ENCODE measurements at regions not wholly inside any gene's neighbourhood (a gene's known extent, or its start where the extent isn't known, plus 50 kb on each side); places are given as distances from the start of the nearest gene placed in this dataset.
"Not testable (repeated sequence)": the region's sequence is repeated elsewhere in the genome, so short reads cannot be mapped to it uniquely, and the experiment has no call there.

GRCh38 chr12:97960741-97961608 lies 498.4 kb downstream of the RMST start:
- no peak for TF ChIP-seq Cebpa-rat (IDR thresholded peaks at IDR 0.05)
- no peaks in the 10 kb centered on the region for H4K20me1 ChIP-seq

GRCh38 chr12:97967831-97968230 lies 505.2 kb downstream of the RMST start:
- Histone ChIP-seq H3K27ac (no peak overlapping the region), H3K27me3 (no peaks in the 10 kb centered on the region), H3K36me3 (no peaks in the 10 kb centered on the region), H3K4me2 (no peak overlapping the region), H3K4me3 (no peak overlapping the region), H3K9me3 (no peaks in the 10 kb centered on the region), H3K4me1 (no peaks in the 10 kb centered on the region), H4K20me1 (no peaks in the 10 kb centered on the region), H3K9ac (no peak overlapping the region)
- no peak for TF ChIP-seq Cebpa-rat (IDR thresholded peaks at IDR 0.05)

More at GRCh38 chr12:97960741-97961608, 498.4 kb downstream of the RMST start:
- Histone ChIP-seq H3K4me1 (no peaks in the 10 kb centered on the region), H3K27ac (no peak overlapping the region), H3K36me3 (no peaks in the 10 kb centered on the region), H3K9ac (no peak overlapping the region), H3K27me3 (no peaks in the 10 kb centered on the region), H3K9me3 (peaks cover 12% of the 10 kb centered on the region), H3K4me3 (no peak overlapping the region), H3K4me2 (no peak overlapping the region)

- Histone ChIP-seq H3K36me3 (no peaks in the 10 kb centered on the region), H3K4me1 (no peaks in the 10 kb centered on the region)
- no peak for TF ChIP-seq Cebpa-rat (IDR thresholded peaks at IDR 0.05)
These were observed 506.1 kb downstream of the RMST start for GRCh38 chr12:97968641-97969197.

GRCh38 chr12:97977870-97978405 lies 515.3 kb downstream of the RMST start:
- Histone ChIP-seq H3K9ac (no peak overlapping the region), H3K27ac (no peak overlapping the region), H4K20me1 (no peaks in the 10 kb centered on the region), H3K4me2 (no peak overlapping the region), H3K4me1 (peaks cover 12% of the 10 kb centered on the region), H3K27me3 (no peaks in the 10 kb centered on the region), H3K4me3 (no peak overlapping the region), H3K36me3 (no peaks in the 10 kb centered on the region), H3K9me3 (peaks cover 20% of the 10 kb centered on the region; the same call in 1 of the 2 replicates)
- TF ChIP-seq Cebpa-rat (IDR thresholded peaks at IDR 0.05) = no peak

More at GRCh38 chr12:97968641-97969197, 506.1 kb downstream of the RMST start:
- no peaks in the 10 kb centered on the region for H4K20me1 ChIP-seq
- H3K4me3 ChIP-seq = no peak overlapping the region
- no peak overlapping the region for H3K27ac ChIP-seq
- H3K9ac ChIP-seq = no peak overlapping the region
- no peaks in the 10 kb centered on the region for H3K27me3 ChIP-seq
- H3K9me3 ChIP-seq = no peaks in the 10 kb centered on the region
- no peak overlapping the region for H3K4me2 ChIP-seq

- no peak overlapping the region for H3K4me2 ChIP-seq
- peaks cover 20% of the 10 kb centered on the region; the same call in 1 of the 2 replicates for H3K9me3 ChIP-seq
- H3K27me3 ChIP-seq = no peaks in the 10 kb centered on the region
- TF ChIP-seq Cebpa-rat (IDR thresholded peaks at IDR 0.05) = no peak
- no peak overlapping the region for H3K4me3 ChIP-seq
- no peak overlapping the region for H3K9ac ChIP-seq
- H3K36me3 ChIP-seq = no peaks in the 10 kb centered on the region
- no peaks in the 10 kb centered on the region for H4K20me1 ChIP-seq
- H3K4me1 ChIP-seq = peaks cover 12% of the 10 kb centered on the region
- no peak overlapping the region for H3K27ac ChIP-seq
These were observed 520.1 kb downstream of the RMST start for GRCh38 chr12:97982684-97983083.

DNA sequence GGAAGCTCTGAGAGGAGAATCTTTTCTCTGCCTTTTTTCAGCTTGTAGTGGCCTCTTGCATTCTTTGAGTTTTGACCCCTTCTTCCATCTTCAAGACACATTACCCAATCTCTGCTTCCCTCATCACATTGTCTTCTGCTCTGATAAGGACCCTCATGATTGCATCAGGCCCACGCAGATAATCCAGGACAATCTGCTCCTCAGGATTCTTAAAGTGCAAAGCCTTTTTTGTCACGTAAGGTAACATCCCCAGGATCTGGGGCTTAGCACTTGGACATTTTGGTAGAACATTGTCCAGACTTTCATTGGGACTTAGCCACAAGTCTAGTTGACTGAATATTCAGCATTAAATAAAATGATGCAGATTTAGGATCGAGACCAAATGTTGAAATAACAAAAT lies 521.2 kb downstream of the RMST start:
- Histone ChIP-seq H3K4me3 (no peak overlapping the region), H3K9ac (no peak overlapping the region), H3K36me3 (no peaks in the 10 kb centered on the region), H3K27me3 (no peaks in the 10 kb centered on the region), H3K9me3 (peaks cover 20% of the 10 kb centered on the region; the same call in 1 of the 2 replicates), H3K4me1 (peaks cover 10% of the 10 kb centered on the region), H3K4me2 (no peak overlapping the region), H3K27ac (no peak overlapping the region), H4K20me1 (no peaks in the 10 kb centered on the region)
- no peak for TF ChIP-seq Cebpa-rat (IDR thresholded peaks at IDR 0.05)

GRCh38 chr12:97984436-97984835 lies 521.8 kb downstream of the RMST start:
- H4K20me1 ChIP-seq = no peaks in the 10 kb centered on the region
- no peaks in the 10 kb centered on the region for H3K36me3 ChIP-seq
- peaks cover 4% of the 10 kb centered on the region for H3K4me1 ChIP-seq
- H3K4me2 ChIP-seq = no peak overlapping the region
- H3K27ac ChIP-seq = no peak overlapping the region
- H3K4me3 ChIP-seq = no peak overlapping the region
- H3K27me3 ChIP-seq = no peaks in the 10 kb centered on the region
- TF ChIP-seq Cebpa-rat (IDR thresholded peaks at IDR 0.05) = no peak
- no peak overlapping the region for H3K9ac ChIP-seq
- H3K9me3 ChIP-seq = peaks cover 18% of the 10 kb centered on the region; the same call in 1 of the 2 replicates

DNA sequence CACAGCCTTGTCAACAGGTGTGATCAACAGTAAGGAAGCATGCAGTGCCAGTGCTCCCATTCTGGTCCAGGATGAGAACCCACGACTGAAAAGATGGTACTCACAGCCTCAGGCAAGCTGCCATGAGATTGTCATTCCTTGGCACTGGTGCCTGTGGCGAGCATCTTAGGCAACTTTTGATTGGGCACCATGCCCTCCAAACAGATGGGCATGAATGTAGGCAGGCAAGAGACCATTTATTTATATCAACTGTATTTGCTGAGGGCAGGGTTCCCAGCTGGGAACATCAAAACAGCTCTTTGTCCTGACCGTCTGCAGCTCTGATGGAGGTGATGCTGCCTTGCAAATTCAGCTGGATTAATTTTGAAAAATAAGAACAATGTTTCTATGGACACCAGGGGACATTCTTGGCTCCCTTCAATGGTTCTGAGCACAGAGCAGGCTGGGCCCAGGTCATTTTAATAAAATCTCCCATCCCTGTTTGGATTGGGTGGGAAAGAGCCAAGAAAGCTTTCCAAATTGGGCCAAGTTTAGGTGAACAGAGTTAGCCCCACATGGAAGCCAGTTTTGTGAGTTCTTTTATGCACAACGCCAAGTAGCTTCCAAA lies 522.5 kb downstream of the RMST start:
- no peaks in the 10 kb centered on the region for H3K27me3 ChIP-seq
- H3K36me3 ChIP-seq = no peaks in the 10 kb centered on the region
- no peaks in the 10 kb centered on the region for H3K4me1 ChIP-seq
- H3K9ac ChIP-seq = no peak overlapping the region
- H3K27ac ChIP-seq = no peak overlapping the region
- no peaks in the 10 kb centered on the region for H4K20me1 ChIP-seq
- H3K4me2 ChIP-seq = no peak overlapping the region
- H3K4me3 ChIP-seq = no peak overlapping the region
- TF ChIP-seq Cebpa-rat (IDR thresholded peaks at IDR 0.05) = no peak
- peaks cover 15% of the 10 kb centered on the region; the same call in 1 of the 2 replicates for H3K9me3 ChIP-seq

GRCh38 chr12:97985834-97986233 lies 523.2 kb downstream of the RMST start:
- no peak overlapping the region for H3K4me2 ChIP-seq
- no peaks in the 10 kb centered on the region for H3K27me3 ChIP-seq
- H3K4me1 ChIP-seq = no peaks in the 10 kb centered on the region
- H3K27ac ChIP-seq = no peak overlapping the region
- no peaks in the 10 kb centered on the region for H4K20me1 ChIP-seq
- no peak overlapping the region for H3K9ac ChIP-seq
- H3K4me3 ChIP-seq = no peak overlapping the region
- H3K36me3 ChIP-seq = no peaks in the 10 kb centered on the region
- peaks cover 15% of the 10 kb centered on the region for H3K9me3 ChIP-seq
- no peak for TF ChIP-seq Cebpa-rat (IDR thresholded peaks at IDR 0.05)

- H4K20me1 ChIP-seq, H3K27ac ChIP-seq, H3K9ac ChIP-seq, H3K4me1 ChIP-seq, H3K36me3 ChIP-seq, H3K4me2 ChIP-seq, H3K27me3 ChIP-seq, H3K4me3 ChIP-seq: not testable (repeated sequence)
- H3K9me3 ChIP-seq = peaks cover 12% of the 10 kb centered on the region; the same call in 1 of the 2 replicates
These were observed 526.0 kb downstream of the RMST start for GRCh38 chr12:97988588-97988987.

Measured in BLaER1 (cell line).